H9 (cell line): ENCODE measurements at regions not wholly inside any gene's neighbourhood (a gene's known extent, or its start where the extent isn't known, plus 50 kb on each side); places are given as distances from the start of the nearest gene placed in this dataset.

ENCODE experiments used
- DNase-seq: peaks from one replicate; pipeline ENCODE4 v3.0.0-alpha.2; 2017
- H2AFZ ChIP-seq: one replicate; pipeline ENCODE4 v1.6.1; 2013; ENCODE audit warnings: mild to moderate bottlenecking, low read length, control low read depth, moderate library complexity
- H2AK5ac ChIP-seq: 2 replicates; pipeline ENCODE4 v1.6.1; 2013; ENCODE audit warnings: low read length, control low read depth, mixed read lengths; ENCODE audit not compliant: insufficient read length
- H2BK120ac ChIP-seq: one replicate; pipeline ENCODE4 v1.6.1; 2013; ENCODE audit warnings: low read depth, mild to moderate bottlenecking, low read length, control low read depth, inconsistent platforms; ENCODE audit not compliant: poor library complexity, severe bottlenecking
- H2BK12ac ChIP-seq: 2 replicates; pipeline ENCODE4 v1.6.1; 2013; ENCODE audit warnings: low read length, control low read depth, mixed read lengths, low read depth; ENCODE audit not compliant: insufficient read length
- H2BK15ac ChIP-seq: 2 replicates; pipeline ENCODE4 v1.6.1; 2013; ENCODE audit warnings: low read depth, low read length, control low read depth
- H2BK20ac ChIP-seq: one replicate; pipeline ENCODE4 v1.6.1; 2013; ENCODE audit warnings: low read depth, mild to moderate bottlenecking, low read length, control low read depth, inconsistent platforms; ENCODE audit not compliant: poor library complexity, severe bottlenecking
- H2BK5ac ChIP-seq: 2 replicates; pipeline ENCODE4 v1.6.1; 2013; ENCODE audit warnings: low read length, control low read depth, mixed read lengths; ENCODE audit not compliant: insufficient read length
- H3K14ac ChIP-seq: 2 replicates; pipeline ENCODE4 v1.6.1; 2013; ENCODE audit warnings: low read length, control low read depth; ENCODE audit not compliant: insufficient read depth
- H3K18ac ChIP-seq: 2 replicates; pipeline ENCODE4 v1.6.1; 2013; ENCODE audit warnings: low read depth, mild to moderate bottlenecking, mixed read lengths, low read length, control low read depth; ENCODE audit not compliant: insufficient read length
- H3K23ac ChIP-seq: 2 replicates; pipeline ENCODE4 v1.6.1; 2013; ENCODE audit warnings: low read length, control low read depth, mixed read lengths, low read depth; ENCODE audit not compliant: insufficient read length
- H3K23me2 ChIP-seq: 2 replicates; pipeline ENCODE4 v1.6.1; 2013; ENCODE audit warnings: low read depth, mild to moderate bottlenecking, mixed read lengths, low read length, control low read depth; ENCODE audit not compliant: insufficient read length, poor library complexity, severe bottlenecking
- H3K27ac ChIP-seq: 2 replicates; pipeline ENCODE4 v1.5.1; 2013; ENCODE audit warnings: low read length, control low read depth, mixed read lengths, low read depth; ENCODE audit not compliant: insufficient read length
- H3K27me3 ChIP-seq: 2 replicates; pipeline ENCODE4 v1.6.1; 2013; ENCODE audit warnings: low read length, control low read depth, inconsistent platforms; ENCODE audit not compliant: insufficient read depth
- H3K4ac ChIP-seq: 2 replicates; pipeline ENCODE4 v1.6.1; 2013; ENCODE audit warnings: low read depth, mild to moderate bottlenecking, control low read depth, inconsistent platforms, low read length, moderate library complexity
- H3K4me1 ChIP-seq: 2 replicates; pipeline ENCODE4 v1.6.1; 2013; ENCODE audit warnings: low read length, control low read depth, inconsistent platforms; ENCODE audit not compliant: insufficient read depth
- H3K4me2 ChIP-seq: 2 replicates; pipeline ENCODE4 v1.6.1; 2013; ENCODE audit warnings: low read length, control low read depth, mixed read lengths; ENCODE audit not compliant: insufficient read length, insufficient read depth
- H3K56ac ChIP-seq: 2 replicates; pipeline ENCODE4 v1.6.1; 2013; ENCODE audit warnings: low read depth, mild to moderate bottlenecking, mixed read lengths, low read length, control low read depth; ENCODE audit not compliant: insufficient read length
- H3K79me1 ChIP-seq: 2 replicates; pipeline ENCODE4 v1.6.1; 2013; ENCODE audit warnings: low read depth, mild to moderate bottlenecking, moderate library complexity, low read length, control low read depth, inconsistent platforms; ENCODE audit not compliant: insufficient read depth, poor library complexity, severe bottlenecking
- H3K79me2 ChIP-seq: 2 replicates; pipeline ENCODE4 v1.6.1; 2013; ENCODE audit warnings: low read length, control low read depth, inconsistent platforms; ENCODE audit not compliant: insufficient read depth
- H3K9ac ChIP-seq: 2 replicates; pipeline ENCODE4 v1.6.1; 2013; ENCODE audit warnings: low read length, control low read depth, mixed read lengths; ENCODE audit not compliant: insufficient read length; ENCODE audit errors: extremely low read depth
- H3K9me3 ChIP-seq: one replicate; pipeline ENCODE4 v1.6.1; 2013; ENCODE audit warnings: low read depth, low read length, inconsistent platforms; ENCODE audit not compliant: control insufficient read depth
- H3T11ph ChIP-seq: one replicate; pipeline ENCODE4 v1.6.1; 2013; ENCODE audit warnings: mild to moderate bottlenecking, low read length, control low read depth, inconsistent platforms
- H4K20me1 ChIP-seq: one replicate; pipeline ENCODE4 v1.6.1; 2013; ENCODE audit not compliant: control insufficient read depth, insufficient read length, insufficient read depth
- H4K5ac ChIP-seq: 2 replicates; pipeline ENCODE4 v1.6.1; 2013; ENCODE audit warnings: low read depth, mild to moderate bottlenecking, mixed read lengths, low read length, control low read depth; ENCODE audit not compliant: insufficient read length
- H4K8ac ChIP-seq: replicated peaks from 2 replicates; pipeline ENCODE4 v1.6.1; 2013; ENCODE audit warnings: low read length, control low read depth, mixed read lengths, low read depth; ENCODE audit not compliant: insufficient read length
- H4K91ac ChIP-seq: 2 replicates; pipeline ENCODE4 v1.6.1; 2013; ENCODE audit warnings: low read depth, mild to moderate bottlenecking, moderate library complexity, mixed read lengths, low read length, control low read depth; ENCODE audit not compliant: insufficient read length
- H3K27ac Mint-ChIP-seq, 3 experiments: 2 replicates in 2 of 3; 3 replicates in 1 of 3; pipeline ENCODE4 v1.8.0; 2020 to 2021; ENCODE audit warnings: mixed read lengths in 3 of 3, mild to moderate bottlenecking in 1 of 3, moderate library complexity in 1 of 3
- H3K27me3 Mint-ChIP-seq: 2 replicates; pipeline ENCODE4 v1.8.0; 2021; ENCODE audit warnings: low read depth, mild to moderate bottlenecking, moderate library complexity, mixed read lengths
- H3K36me3 Mint-ChIP-seq, 3 experiments: 2 replicates in 2 of 3; 3 replicates in 1 of 3; pipeline ENCODE4 v1.8.0; 2020 to 2021; ENCODE audit warnings: low read depth in 3 of 3, mixed read lengths in 3 of 3; ENCODE audit not compliant: insufficient read depth in 1 of 3
- H3K4me1 Mint-ChIP-seq, 2 experiments: 2 replicates each; pipeline ENCODE4 v1.8.0; 2020; ENCODE audit warnings: mixed read lengths in 2 of 2
- H3K4me3 Mint-ChIP-seq, 2 experiments: 2 replicates in 1 of 2; 3 replicates in 1 of 2; pipeline ENCODE4 v1.8.0; 2020 to 2021; ENCODE audit warnings: mild to moderate bottlenecking in 2 of 2, mixed read lengths in 2 of 2, moderate library complexity in 1 of 2
- H3K9me3 Mint-ChIP-seq, 2 experiments: 2 replicates in 1 of 2; 3 replicates in 1 of 2; pipeline ENCODE4 v1.8.0; 2020; ENCODE audit warnings: mild to moderate bottlenecking in 2 of 2, mixed read lengths in 2 of 2, moderate library complexity in 1 of 2
- CTCF ChIP-seq: fragments of 200-600 bp; sonication (generic); conservative IDR thresholded peaks from 3 replicates; pipeline ENCODE4 v1.8.0; 2021; ENCODE audit warnings: antibody characterized with exemption, mild to moderate bottlenecking
- WGBS: extraction: QIAGEN DNeasy Blood & Tissue Kit; methylation state at CpG from one replicate; pipeline ENCODE4 v1.1.7; 2013; ENCODE audit warnings: missing lambda C conversion rate, low lambda C conversion rate, mixed read lengths; ENCODE audit not compliant: insufficient read length; ENCODE audit errors: extremely low coverage; 5-methylcytosine and 5-hydroxymethylcytosine counted together

GRCh38 chr2:75415731-75416130 is 145.0 kb downstream of the EVA1A start:
- H3K23me2 ChIP-seq: no peaks in the 10 kb centered on the region
- no peak overlapping the region for H4K5ac ChIP-seq
- no peaks in the 10 kb centered on the region for H4K20me1 ChIP-seq
- no CpG with 5 or more reads among the region's 1 CpG for WGBS
- no peak overlapping the region for H3K4ac ChIP-seq
- H3K79me2 ChIP-seq: no peaks in the 10 kb centered on the region
- H3K9me3 Mint-ChIP-seq: peaks cover 0 to 2% of the 10 kb centered on the region in 2 experiments; a peak in 1 of 5 replicates
- H3K27ac Mint-ChIP-seq: no peak overlapping the region
- H2AFZ ChIP-seq: no peak overlapping the region
- no peaks in the 10 kb centered on the region for H3K4me1 ChIP-seq
- DNase-seq: no peak
- no peak overlapping the region for H3K14ac ChIP-seq
- peaks cover 0 to under 1% (median 0%) of the 10 kb centered on the region in 3 experiments; a peak in 1 of 7 replicates for H3K36me3 Mint-ChIP-seq
- no peak overlapping the region for H2BK15ac ChIP-seq
- H2AK5ac ChIP-seq: no peak overlapping the region
- no peak for TF ChIP-seq CTCF
- no peak overlapping the region for H2BK12ac ChIP-seq
- H3T11ph ChIP-seq: no peak overlapping the region
- H3K4me1 Mint-ChIP-seq: peaks cover 7 to 9% of the 10 kb centered on the region in 2 experiments
- no peaks in the 10 kb centered on the region for H3K27me3 Mint-ChIP-seq
- no peak overlapping the region for H3K4me2 ChIP-seq
- H3K9ac ChIP-seq: no peak overlapping the region
- H3K27ac ChIP-seq: no peak overlapping the region
- no peak overlapping the region for H4K8ac ChIP-seq
- no peak overlapping the region for H3K18ac ChIP-seq
- H3K23ac ChIP-seq: no peak overlapping the region
- no peak overlapping the region for H3K4me3 Mint-ChIP-seq
- H2BK20ac ChIP-seq: no peak overlapping the region
- H3K27me3 ChIP-seq: no peaks in the 10 kb centered on the region
- H3K79me1 ChIP-seq: no peaks in the 10 kb centered on the region
- no peak overlapping the region for H2BK120ac ChIP-seq
- H3K9me3 ChIP-seq: no peaks in the 10 kb centered on the region
- no peak overlapping the region for H4K91ac ChIP-seq
- no peak overlapping the region for H2BK5ac ChIP-seq
- H3K56ac ChIP-seq: no peak overlapping the region
